Lung (tissue), 11 donors: ENCODE measurements at regions not wholly inside any gene's neighbourhood (a gene's known extent, or its start where the extent isn't known, plus 50 kb on each side); places are given as distances from the start of the nearest gene placed in this dataset.

Experiments used
- ATAC-seq: fragments of 200-7000 bp; cut with Tn5 transposase; one replicate; pipeline ENCODE4 v1.9.1; 2020; ENCODE audit warnings: moderate number of reproducible peaks; ENCODE audit not compliant: insufficient read depth, low FRiP score
- DNase-seq, 3 donors: peaks; one replicate each; pipeline ENCODE4 v3.0.0-alpha.2; 2013 to 2017
- H3K27ac ChIP-seq, 2 donors: one replicate each; pipeline ENCODE4 v1.5.1; 2013; ENCODE audit warnings: mild to moderate bottlenecking in 2 of 2, moderate library complexity in 2 of 2, control low read depth in 1 of 2, inconsistent platforms in 1 of 2, low read depth in 1 of 2, low read length in 1 of 2
- H3K27me3 ChIP-seq, 3 donors: one replicate each; pipeline ENCODE4 v1.5.1; 2013; ENCODE audit warnings: low read length in 2 of 3; ENCODE audit not compliant: control insufficient read depth in 3 of 3, insufficient read depth in 3 of 3
- H3K36me3 ChIP-seq, 4 donors: one replicate each; pipeline ENCODE4 v1.5.1; 2013; ENCODE audit warnings: low read length in 4 of 4, mild to moderate bottlenecking in 1 of 4, moderate library complexity in 1 of 4; ENCODE audit not compliant: control insufficient read depth in 4 of 4, insufficient read depth in 4 of 4
- H3K4me1 ChIP-seq, 5 donors: one replicate each; pipeline ENCODE4 v1.5.1; 2013; ENCODE audit warnings: low read length in 5 of 5, mild to moderate bottlenecking in 2 of 5, moderate library complexity in 1 of 5; ENCODE audit not compliant: control insufficient read depth in 5 of 5, insufficient read depth in 5 of 5
- H3K4me3 ChIP-seq: one replicate; pipeline ENCODE4 v1.5.1; 2013; ENCODE audit warnings: mild to moderate bottlenecking, control low read depth, moderate library complexity
- H3K9ac ChIP-seq, 2 donors: one replicate each; pipeline ENCODE4 v1.5.1; 2013; ENCODE audit warnings: low read length in 2 of 2, control low read depth in 1 of 2; ENCODE audit not compliant: insufficient read depth in 1 of 2
- H3K9me3 ChIP-seq, 4 donors: one replicate each; pipeline ENCODE4 v1.5.1; 2013; ENCODE audit warnings: low read length in 3 of 4, mild to moderate bottlenecking in 1 of 4, moderate library complexity in 1 of 4; ENCODE audit not compliant: control insufficient read depth in 4 of 4, insufficient read depth in 3 of 4
- WGBS, 2 donors: extraction: QIAGEN DNeasy Blood & Tissue Kit; methylation state at CpG; one replicate each; pipeline ENCODE4 v1.1.7; 2013; 5-methylcytosine and 5-hydroxymethylcytosine counted together
- TF ChIP-seq, protein P1 (sequence below): IDR thresholded peaks from 2 replicates; pipeline ENCODE4 v1.5.1; 2012; ENCODE audit warnings: mild to moderate bottlenecking; ENCODE audit errors: control extremely low read depth, extremely low read depth
- donor health status: control.
- donor health status: control.
- donor health status: Bipolar disorder and iron deficiency.
- donor health status: healthy.
- donor health status: DM: yes; HTN: yes; CAD: no.

GRCh38 chr17:71881041-71881440 is 239.8 kb upstream of the SOX9 start:
- no peak overlapping the region for H3K4me3 ChIP-seq
- H3K4me1 ChIP-seq: no peaks in the 10 kb centered on the region
- H3K36me3 ChIP-seq: no peaks in the 10 kb centered on the region
- peaks cover 0 to 4% (median 0%) of the 10 kb centered on the region in 3 donors for H3K27me3 ChIP-seq
- WGBS, 2 donors: 60 to 74% methylated on average over 3 of the region's 3 CpGs
- H3K9ac ChIP-seq: no peak overlapping the region
- TF ChIP-seq, protein P1, sequence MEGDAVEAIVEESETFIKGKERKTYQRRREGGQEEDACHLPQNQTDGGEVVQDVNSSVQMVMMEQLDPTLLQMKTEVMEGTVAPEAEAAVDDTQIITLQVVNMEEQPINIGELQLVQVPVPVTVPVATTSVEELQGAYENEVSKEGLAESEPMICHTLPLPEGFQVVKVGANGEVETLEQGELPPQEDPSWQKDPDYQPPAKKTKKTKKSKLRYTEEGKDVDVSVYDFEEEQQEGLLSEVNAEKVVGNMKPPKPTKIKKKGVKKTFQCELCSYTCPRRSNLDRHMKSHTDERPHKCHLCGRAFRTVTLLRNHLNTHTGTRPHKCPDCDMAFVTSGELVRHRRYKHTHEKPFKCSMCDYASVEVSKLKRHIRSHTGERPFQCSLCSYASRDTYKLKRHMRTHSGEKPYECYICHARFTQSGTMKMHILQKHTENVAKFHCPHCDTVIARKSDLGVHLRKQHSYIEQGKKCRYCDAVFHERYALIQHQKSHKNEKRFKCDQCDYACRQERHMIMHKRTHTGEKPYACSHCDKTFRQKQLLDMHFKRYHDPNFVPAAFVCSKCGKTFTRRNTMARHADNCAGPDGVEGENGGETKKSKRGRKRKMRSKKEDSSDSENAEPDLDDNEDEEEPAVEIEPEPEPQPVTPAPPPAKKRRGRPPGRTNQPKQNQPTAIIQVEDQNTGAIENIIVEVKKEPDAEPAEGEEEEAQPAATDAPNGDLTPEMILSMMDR: no peak
- no peak for ATAC-seq
- no peak overlapping the region for H3K27ac ChIP-seq
- no peaks in the 10 kb centered on the region for H3K9me3 ChIP-seq
- DNase-seq: no peak

DNA sequence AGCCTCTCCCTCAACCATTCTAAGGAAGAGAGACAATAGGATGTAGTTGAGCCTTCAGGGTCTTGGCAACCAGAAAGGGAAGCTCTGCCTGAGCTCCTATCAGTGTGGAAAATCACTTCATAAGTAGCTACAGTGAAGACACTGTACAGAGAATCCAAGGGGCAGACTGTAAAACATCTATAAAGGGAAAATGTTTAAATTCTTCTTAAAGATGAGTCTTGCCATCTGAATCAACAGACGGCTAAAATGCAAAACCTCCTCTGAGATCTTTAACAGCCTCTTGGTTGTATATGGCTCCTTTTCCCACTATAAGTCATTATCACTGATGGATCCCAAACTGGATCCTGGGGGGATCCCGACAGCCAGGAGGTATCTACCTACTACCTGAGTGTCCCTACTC is 239.2 kb upstream of the SOX9 start:
- H3K4me3 ChIP-seq: no peak overlapping the region
- no peak for ATAC-seq
- WGBS, 2 donors: 87 to 92% methylated on average over 2 of the region's 2 CpGs

DNA sequence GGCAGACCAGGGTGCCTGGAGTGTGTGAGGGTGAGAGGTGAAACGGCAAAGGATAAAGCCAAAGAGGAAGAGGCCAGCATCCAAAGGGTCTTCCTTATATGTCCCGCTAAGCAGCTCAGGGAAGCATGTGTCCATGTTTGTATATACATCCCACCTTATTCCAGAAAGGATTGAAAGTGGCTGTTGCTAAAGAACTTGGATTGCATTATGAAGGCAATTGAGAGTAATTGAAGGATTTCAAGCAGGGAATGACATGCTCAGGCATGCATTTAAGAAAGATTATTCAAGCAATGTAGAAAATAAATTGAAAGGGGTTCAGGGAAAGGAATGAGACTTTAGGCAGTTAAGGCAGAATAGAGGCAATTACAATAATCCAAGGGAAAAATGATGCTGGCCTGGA is 237.6 kb upstream of the SOX9 start:
- TF ChIP-seq, protein P1: no peak
- H3K9ac ChIP-seq: no peak overlapping the region

More for the DNA sequence above, 239.2 kb upstream of the SOX9 start:
- Histone ChIP-seq H3K4me1 (no peaks in the 10 kb centered on the region), H3K27ac (no peak overlapping the region), H3K27me3 (peaks cover 0 to under 1% (median 0%) of the 10 kb centered on the region in 3 donors), H3K9me3 (no peaks in the 10 kb centered on the region), H3K9ac (no peak overlapping the region), H3K36me3 (no peaks in the 10 kb centered on the region)
- TF ChIP-seq, protein P1: no peak
- DNase-seq: no peak

GRCh38 chr17:71883845-71884244 is 237.0 kb upstream of the SOX9 start:
- Histone ChIP-seq H3K4me1 (no peaks in the 10 kb centered on the region), H3K4me3 (no peak overlapping the region), H3K36me3 (no peaks in the 10 kb centered on the region), H3K27me3 (no peaks in the 10 kb centered on the region), H3K9ac (no peak overlapping the region), H3K27ac (no peak overlapping the region), H3K9me3 (no peaks in the 10 kb centered on the region)
- ATAC-seq (no peak), DNase-seq (no peak)
- TF ChIP-seq, protein P1: no peak
- 65 to 88% methylated on average over 3 of the region's 3 CpGs for WGBS, 2 donors

More for the DNA sequence above, 237.6 kb upstream of the SOX9 start:
- DNase-seq: no peak
- WGBS, 2 donors: 74 to 86% methylated on average over 2 of the region's 2 CpGs
- Histone ChIP-seq H3K36me3 (no peaks in the 10 kb centered on the region), H3K27ac (no peak overlapping the region), H3K4me3 (no peak overlapping the region), H3K9me3 (no peaks in the 10 kb centered on the region), H3K27me3 (no peaks in the 10 kb centered on the region), H3K4me1 (no peaks in the 10 kb centered on the region)
- ATAC-seq: no peak
